ENCODE measurements at regions not wholly inside any gene's neighbourhood (a gene's known extent, or its start where the extent isn't known, plus 50 kb on each side); places are given as distances from the start of the nearest gene placed in this dataset.

- TF ChIP-seq CTCF (IDR thresholded peaks at IDR 0.05; ENCODE audit: poor library complexity) (no peak), EZH2 (IDR thresholded peaks at IDR 0.05; ENCODE audit: borderline replicate concordance) (no peak), EZH2phosphoT487 (IDR thresholded peaks at IDR 0.05; ENCODE audit: low read depth, severe bottlenecking, unreplicated experiment) (no peak)
Measured at GRCh38 chr3:43190670-43191069, 84.8 kb upstream of the POMGNT2 start.

Data from hepatocyte (in vitro differentiated cells).